OCI-LY3 (cell line): ENCODE measurements at regions not wholly inside any gene's neighbourhood (a gene's known extent, or its start where the extent isn't known, plus 50 kb on each side); places are given as distances from the start of the nearest gene placed in this dataset.

Experiments
- H2AFZ ChIP-seq: fragments of 200-600, 300-600 bp; shearing (Covaris generic); 2 replicates; pipeline ENCODE4 v1.6.0; 2014; ENCODE audit warnings: antibody characterized with exemption, low read depth, low read length
- H3K27ac ChIP-seq: fragments of 200-600, 300-600 bp; sonication (generic); 2 replicates; pipeline ENCODE4 v1.5.1; 2014; ENCODE audit warnings: mild to moderate bottlenecking, low read length, moderate library complexity, mixed read lengths
- H3K27me3 ChIP-seq: fragments of 200-600, 300-600 bp; sonication (generic); 2 replicates; pipeline ENCODE4 v1.6.1; 2014; ENCODE audit warnings: low read depth, low read length, mixed read lengths
- H3K36me3 ChIP-seq: fragments of 200-600, 300-600 bp; sonication (generic); replicated peaks from 2 replicates; pipeline ENCODE3; 2014; ENCODE audit warnings: low read depth, low read length, mixed read lengths
- H3K4me1 ChIP-seq: fragments of 300-600, 200-600 bp; sonication (generic); 2 replicates; pipeline ENCODE4 v1.6.1; 2014; ENCODE audit warnings: low read length, mixed read lengths
- H3K4me2 ChIP-seq: fragments of 200-600, 300-600 bp; sonication (generic); 2 replicates; pipeline ENCODE4 v1.6.1; 2014; ENCODE audit warnings: low read length, mixed read lengths
- H3K4me3 ChIP-seq: fragments of 300-600, 200-600 bp; sonication (generic); 2 replicates; pipeline ENCODE4 v1.5.1; 2014; ENCODE audit warnings: antibody characterized with exemption, mild to moderate bottlenecking, low read length, moderate library complexity
- H3K79me2 ChIP-seq: fragments of 300-600, 200-600 bp; shearing (Covaris generic); 2 replicates; pipeline ENCODE4 v1.6.1; 2014; ENCODE audit warnings: mild to moderate bottlenecking, low read length, mixed read lengths
- H3K9ac ChIP-seq: fragments of 300-600, 200-600 bp; shearing (Covaris generic); 2 replicates; pipeline ENCODE4 v1.6.0; 2014; ENCODE audit warnings: mild to moderate bottlenecking, low read length, moderate library complexity
- H3K9me3 ChIP-seq: fragments of 200-600, 300-600 bp; shearing (Covaris generic); 2 replicates; pipeline ENCODE4 v1.6.1; 2014; ENCODE audit warnings: low read length, mixed read lengths; ENCODE audit not compliant: insufficient read depth
- H4K20me1 ChIP-seq: fragments of 200-600, 300-600 bp; sonication (generic); 2 replicates; pipeline ENCODE4 v1.6.1; 2016; ENCODE audit warnings: low read length, mixed read lengths; ENCODE audit not compliant: insufficient read depth
- EZH2phosphoT487 ChIP-seq: fragments of 200-600 bp; shearing (Covaris generic); IDR thresholded peaks from 2 replicates; pipeline ENCODE4 v1.6.1; 2018; ENCODE audit warnings: antibody characterized with exemption, mixed run types, low read depth
- TF ChIP-seq, protein P1 (sequence below): fragments of 200-600, 300-600 bp; sonication (generic); IDR thresholded peaks from 2 replicates; pipeline ENCODE4 v1.5.1; 2014; ENCODE audit warnings: antibody characterized with exemption, low read length, low read depth

DNA sequence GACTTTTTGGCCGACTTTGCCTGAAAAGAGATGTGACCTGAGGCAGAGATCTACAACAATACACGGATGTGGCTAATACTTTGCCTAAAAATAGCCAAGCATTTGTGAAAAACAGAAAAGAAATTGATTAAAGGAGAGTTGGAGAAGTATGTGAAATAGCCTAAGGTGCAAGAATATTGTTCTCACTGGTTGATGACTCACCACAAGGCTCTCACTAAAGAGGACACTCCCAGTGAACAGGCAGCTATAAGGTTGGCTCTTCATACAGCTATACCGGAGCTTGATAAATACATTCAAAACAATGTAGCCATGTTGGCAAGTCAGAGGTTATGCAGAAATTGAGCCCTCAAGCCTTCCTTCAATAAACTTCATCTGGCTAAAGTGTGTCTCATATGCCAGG lies 317.2 kb upstream of the GRAMD2B start:
- Histone ChIP-seq H3K9ac (no peak overlapping the region), H3K79me2 (no peaks in the 10 kb centered on the region), H3K4me1 (no peaks in the 10 kb centered on the region), H3K4me2 (no peak overlapping the region), H4K20me1 (no peaks in the 10 kb centered on the region), H3K27me3 (no peaks in the 10 kb centered on the region), H3K9me3 (no peaks in the 10 kb centered on the region), H2AFZ (no peak overlapping the region), H3K36me3 (no peaks in the 10 kb centered on the region), H3K4me3 (no peak overlapping the region), H3K27ac (no peak overlapping the region)
- TF ChIP-seq, protein P1, sequence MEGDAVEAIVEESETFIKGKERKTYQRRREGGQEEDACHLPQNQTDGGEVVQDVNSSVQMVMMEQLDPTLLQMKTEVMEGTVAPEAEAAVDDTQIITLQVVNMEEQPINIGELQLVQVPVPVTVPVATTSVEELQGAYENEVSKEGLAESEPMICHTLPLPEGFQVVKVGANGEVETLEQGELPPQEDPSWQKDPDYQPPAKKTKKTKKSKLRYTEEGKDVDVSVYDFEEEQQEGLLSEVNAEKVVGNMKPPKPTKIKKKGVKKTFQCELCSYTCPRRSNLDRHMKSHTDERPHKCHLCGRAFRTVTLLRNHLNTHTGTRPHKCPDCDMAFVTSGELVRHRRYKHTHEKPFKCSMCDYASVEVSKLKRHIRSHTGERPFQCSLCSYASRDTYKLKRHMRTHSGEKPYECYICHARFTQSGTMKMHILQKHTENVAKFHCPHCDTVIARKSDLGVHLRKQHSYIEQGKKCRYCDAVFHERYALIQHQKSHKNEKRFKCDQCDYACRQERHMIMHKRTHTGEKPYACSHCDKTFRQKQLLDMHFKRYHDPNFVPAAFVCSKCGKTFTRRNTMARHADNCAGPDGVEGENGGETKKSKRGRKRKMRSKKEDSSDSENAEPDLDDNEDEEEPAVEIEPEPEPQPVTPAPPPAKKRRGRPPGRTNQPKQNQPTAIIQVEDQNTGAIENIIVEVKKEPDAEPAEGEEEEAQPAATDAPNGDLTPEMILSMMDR, result no peak
- TF ChIP-seq EZH2phosphoT487, result no peak

DNA sequence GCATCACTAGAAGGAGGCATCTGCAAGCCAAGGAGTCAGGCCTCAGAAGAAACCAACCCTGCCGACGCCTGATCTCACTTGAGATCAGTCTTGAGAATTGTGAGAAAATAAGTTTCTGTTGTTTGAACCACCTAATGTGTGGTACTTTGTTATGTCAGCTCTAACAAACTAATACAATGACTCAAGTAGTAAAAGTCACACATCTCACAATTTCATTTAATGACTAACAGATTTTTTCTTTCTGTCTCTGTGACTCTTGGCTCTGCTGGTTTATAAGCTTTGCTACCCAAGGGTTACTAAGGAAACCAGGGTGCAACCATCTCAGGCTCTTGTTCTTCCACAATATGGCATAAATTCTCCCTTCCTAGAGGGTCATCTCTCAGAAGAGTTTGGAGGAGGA lies 315.8 kb upstream of the GRAMD2B start:
- H3K27me3 ChIP-seq, result no peaks in the 10 kb centered on the region
- no peak overlapping the region for H3K9ac ChIP-seq
- no peak overlapping the region for H3K27ac ChIP-seq
- H3K36me3 ChIP-seq, result no peaks in the 10 kb centered on the region
- H3K4me2 ChIP-seq, result no peak overlapping the region
- H3K4me3 ChIP-seq, result no peak overlapping the region
- H4K20me1 ChIP-seq, result no peaks in the 10 kb centered on the region
- H3K9me3 ChIP-seq, result no peaks in the 10 kb centered on the region
- no peaks in the 10 kb centered on the region for H3K79me2 ChIP-seq
- H2AFZ ChIP-seq, result no peak overlapping the region
- H3K4me1 ChIP-seq, result no peaks in the 10 kb centered on the region
- no peak for TF ChIP-seq EZH2phosphoT487
- TF ChIP-seq, protein P1, result no peak

DNA sequence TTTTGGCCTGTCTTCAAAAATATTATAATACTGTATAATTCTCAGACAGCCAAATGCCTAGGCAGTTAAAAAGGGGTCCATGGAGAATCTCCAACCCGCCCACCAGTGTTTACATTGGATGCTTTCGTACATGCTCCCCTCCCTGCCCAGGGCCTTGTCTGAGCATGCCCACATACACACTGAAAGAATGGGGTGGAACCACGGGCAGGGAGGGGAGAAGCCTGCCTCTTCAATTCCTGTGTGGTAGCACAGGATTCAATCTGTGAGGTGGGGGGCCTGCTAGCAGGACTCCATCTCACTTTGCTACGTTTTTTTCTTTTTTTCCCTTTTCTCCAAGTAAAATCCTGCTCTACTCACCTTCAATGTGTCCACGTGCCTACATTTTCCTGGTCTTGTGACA lies 314.7 kb upstream of the GRAMD2B start:
- Histone ChIP-seq H3K9me3 (no peaks in the 10 kb centered on the region), H3K9ac (no peak overlapping the region), H3K79me2 (no peaks in the 10 kb centered on the region), H4K20me1 (no peaks in the 10 kb centered on the region), H3K4me1 (no peaks in the 10 kb centered on the region), H3K4me2 (no peak overlapping the region), H3K36me3 (no peaks in the 10 kb centered on the region), H2AFZ (no peak overlapping the region), H3K27me3 (no peaks in the 10 kb centered on the region), H3K27ac (no peak overlapping the region), H3K4me3 (no peak overlapping the region)
- no peak for TF ChIP-seq EZH2phosphoT487
- TF ChIP-seq, protein P1, result no peak

DNA sequence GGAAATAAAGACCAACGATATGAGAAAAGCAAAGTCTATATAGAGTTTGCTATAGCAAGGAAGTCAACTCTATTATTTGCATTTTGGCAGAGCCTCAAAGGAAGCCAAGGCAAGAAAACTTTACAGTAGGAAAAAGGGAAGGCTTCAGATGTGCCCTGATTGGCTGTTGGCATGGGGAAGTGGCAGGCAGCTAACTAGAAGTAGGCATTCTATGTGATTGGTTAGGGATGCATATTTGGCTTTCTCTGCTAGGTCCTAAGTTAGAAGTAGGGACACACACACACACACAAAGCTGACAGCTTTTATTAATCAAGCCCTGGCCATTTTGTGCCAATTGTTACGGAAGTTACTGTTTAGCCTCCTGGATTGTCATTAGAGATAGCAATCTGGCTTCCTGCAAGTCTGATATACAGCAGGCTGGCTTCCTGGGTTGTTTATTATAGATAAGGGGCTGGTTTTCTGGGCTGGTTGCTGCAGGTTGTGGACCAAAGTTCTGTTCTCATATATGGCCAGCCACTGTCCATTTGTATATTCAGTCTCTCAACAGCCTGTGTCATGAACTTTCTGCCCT lies 308.1 kb upstream of the GRAMD2B start:
- TF ChIP-seq, protein P1, result no peak
- TF ChIP-seq EZH2phosphoT487, result no peak
- no peaks in the 10 kb centered on the region for H3K9me3 ChIP-seq
- no peak overlapping the region for H3K4me3 ChIP-seq
- H3K36me3 ChIP-seq, result no peaks in the 10 kb centered on the region
- H3K4me2 ChIP-seq, result no peak overlapping the region
- no peaks in the 10 kb centered on the region for H3K79me2 ChIP-seq
- no peaks in the 10 kb centered on the region for H3K4me1 ChIP-seq
- no peak overlapping the region for H3K9ac ChIP-seq
- no peaks in the 10 kb centered on the region for H3K27me3 ChIP-seq
- no peak overlapping the region for H3K27ac ChIP-seq
- H4K20me1 ChIP-seq, result no peaks in the 10 kb centered on the region
- H2AFZ ChIP-seq, result no peak overlapping the region
